Brain microvascular endothelial cell (primary cell): ENCODE measurements at regions not wholly inside any gene's neighbourhood (a gene's known extent, or its start where the extent isn't known, plus 50 kb on each side); places are given as distances from the start of the nearest gene placed in this dataset.
A peak's percentile ranks its signal among the peaks of the same experiment; 100 is the strongest.

Experiments used
- DNase-seq: peaks from one replicate; pipeline ENCODE4 v3.0.0-alpha.2; 2020
- H3K27ac ChIP-seq: fragments of 250-450 bp; sonication (Bioruptor Pico); 2 replicates; pipeline ENCODE4 v1.5.1; 2020; ENCODE audit warnings: mild to moderate bottlenecking, moderate library complexity
- H3K27me3 ChIP-seq: fragments of 250-450 bp; sonication (Bioruptor Pico); replicated peaks from 2 replicates; pipeline ENCODE4 v1.5.1; 2020; ENCODE audit warnings: mild to moderate bottlenecking
- H3K36me3 ChIP-seq: fragments of 250-450 bp; sonication (Bioruptor Pico); replicated peaks from 2 replicates; pipeline ENCODE4 v1.5.1; 2020; ENCODE audit warnings: mild to moderate bottlenecking
- H3K4me3 ChIP-seq: 2 replicates; pipeline ENCODE4 v1.5.1; 2011; ENCODE audit warnings: low read depth, mild to moderate bottlenecking, control low read depth, low read length, moderate library complexity
- in situ Hi-C: cut with HindIII; loops from 2 replicates; pipeline ENCODE4 v1.10.0; 2017; ENCODE audit warnings: low sequenced_read_pairs, low pct_ligation_motif_present
- TF ChIP-seq, protein P1 (sequence below): IDR thresholded peaks from 2 replicates; pipeline ENCODE4 v1.5.1; 2011; ENCODE audit warnings: low read depth, mild to moderate bottlenecking, moderate library complexity, low read length, control low read depth, inconsistent platforms; ENCODE audit errors: missing control alignments

GRCh38 chr1:111045033-111045722 is 81.5 kb upstream of the LRIF1 start:
- DNase-seq = no peak
- Histone ChIP-seq H3K27me3 (no peaks in the 10 kb centered on the region), H3K4me3 (no peak overlapping the region), H3K27ac (no peak overlapping the region), H3K36me3 (no peaks in the 10 kb centered on the region)
- TF ChIP-seq, protein P1, sequence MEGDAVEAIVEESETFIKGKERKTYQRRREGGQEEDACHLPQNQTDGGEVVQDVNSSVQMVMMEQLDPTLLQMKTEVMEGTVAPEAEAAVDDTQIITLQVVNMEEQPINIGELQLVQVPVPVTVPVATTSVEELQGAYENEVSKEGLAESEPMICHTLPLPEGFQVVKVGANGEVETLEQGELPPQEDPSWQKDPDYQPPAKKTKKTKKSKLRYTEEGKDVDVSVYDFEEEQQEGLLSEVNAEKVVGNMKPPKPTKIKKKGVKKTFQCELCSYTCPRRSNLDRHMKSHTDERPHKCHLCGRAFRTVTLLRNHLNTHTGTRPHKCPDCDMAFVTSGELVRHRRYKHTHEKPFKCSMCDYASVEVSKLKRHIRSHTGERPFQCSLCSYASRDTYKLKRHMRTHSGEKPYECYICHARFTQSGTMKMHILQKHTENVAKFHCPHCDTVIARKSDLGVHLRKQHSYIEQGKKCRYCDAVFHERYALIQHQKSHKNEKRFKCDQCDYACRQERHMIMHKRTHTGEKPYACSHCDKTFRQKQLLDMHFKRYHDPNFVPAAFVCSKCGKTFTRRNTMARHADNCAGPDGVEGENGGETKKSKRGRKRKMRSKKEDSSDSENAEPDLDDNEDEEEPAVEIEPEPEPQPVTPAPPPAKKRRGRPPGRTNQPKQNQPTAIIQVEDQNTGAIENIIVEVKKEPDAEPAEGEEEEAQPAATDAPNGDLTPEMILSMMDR = no peak
- in situ Hi-C loops = no loop called here

- peak; percentile 54 for DNase-seq
- Histone ChIP-seq H3K27ac (no peak overlapping the region), H3K4me3 (no peak overlapping the region), H3K36me3 (no peaks in the 10 kb centered on the region), H3K27me3 (no peaks in the 10 kb centered on the region)
- TF ChIP-seq, protein P1 = peak; percentile 63
- in situ Hi-C loops = no loop called here
Observed at GRCh38 chr1:111032295-111032897, 68.7 kb upstream of the LRIF1 start.

- H3K27ac ChIP-seq = no peak overlapping the region
- in situ Hi-C loops = no loop called here
- H3K4me3 ChIP-seq = no peak overlapping the region
- H3K27me3 ChIP-seq = no peaks in the 10 kb centered on the region
- DNase-seq = peak; percentile 66
- H3K36me3 ChIP-seq = no peaks in the 10 kb centered on the region
- TF ChIP-seq, protein P1 = peak; percentile 87
Observed at GRCh38 chr1:111030590-111030989, 66.9 kb upstream of the LRIF1 start.

- DNase-seq = no peak
- Histone ChIP-seq H3K27ac (no peak overlapping the region), H3K4me3 (no peak overlapping the region), H3K36me3 (no peaks in the 10 kb centered on the region), H3K27me3 (no peaks in the 10 kb centered on the region)
- TF ChIP-seq, protein P1 = no peak
- in situ Hi-C loops = no loop called here
Observed at GRCh38 chr1:111025109-111025508, 61.4 kb upstream of the LRIF1 start.

- TF ChIP-seq, protein P1 = no peak
Observed at GRCh38 chr1:111015222-111015621, 51.5 kb upstream of the LRIF1 start.

More at GRCh38 chr1:111015222-111015621, 51.5 kb upstream of the LRIF1 start:
- H3K4me3 ChIP-seq = no peak overlapping the region
- H3K27me3 ChIP-seq = no peaks in the 10 kb centered on the region
- H3K27ac ChIP-seq = no peak overlapping the region
- no peaks in the 10 kb centered on the region for H3K36me3 ChIP-seq
- no peak for DNase-seq
- in situ Hi-C loops = no loop called here
